Calu3 (cell line): ENCODE measurements at regions not wholly inside any gene's neighbourhood (a gene's known extent, or its start where the extent isn't known, plus 50 kb on each side); places are given as distances from the start of the nearest gene placed in this dataset.

Source experiments
- BruUV-seq: library from RNA; stranded (reverse); fragments of 400-500 nt; replicated peaks from 2 replicates; lab custom pipeline; 2021; lab: Mats Ljungman, UMichigan
- CTCF ChIA-PET: fragments of 300-600 bp; sonication (Branson Sonifier 250); formaldehyde crosslinking; loops from one replicate; lab custom pipeline; 2022; ENCODE audit warnings: antibody characterized with exemption; lab: Charles Lee
- DNase-seq: peaks from one replicate; pipeline ENCODE4 v3.0.0; 2022
- H3K27ac Mint-ChIP-seq: one replicate; pipeline ENCODE4 v1.8.0; 2022; ENCODE audit warnings: mixed read lengths; ENCODE audit not compliant: unreplicated experiment
- H3K27me3 Mint-ChIP-seq: one replicate; pipeline ENCODE4 v1.8.0; 2022; ENCODE audit warnings: mixed read lengths; ENCODE audit not compliant: unreplicated experiment
- H3K36me3 Mint-ChIP-seq: one replicate; pipeline ENCODE4 v1.8.0; 2022; ENCODE audit warnings: mild to moderate bottlenecking, moderate library complexity, mixed read lengths; ENCODE audit not compliant: insufficient read depth, unreplicated experiment
- H3K4me1 Mint-ChIP-seq: one replicate; pipeline ENCODE4 v1.8.0; 2022; ENCODE audit warnings: mild to moderate bottlenecking, low read depth, mixed read lengths; ENCODE audit not compliant: unreplicated experiment
- H3K4me3 Mint-ChIP-seq: one replicate; pipeline ENCODE4 v1.8.0; 2022; ENCODE audit warnings: mild to moderate bottlenecking, low read depth, moderate library complexity, mixed read lengths; ENCODE audit not compliant: unreplicated experiment
- H3K9me3 Mint-ChIP-seq: one replicate; pipeline ENCODE4 v1.8.0; 2022; ENCODE audit warnings: low read depth, mixed read lengths; ENCODE audit not compliant: unreplicated experiment
- intact Hi-C: fragments of 100-400 bp; cut with micrococcal nuclease; formaldehyde crosslinking; loops from one replicate; pipeline ENCODE4 v1.10.0; 2022; ENCODE audit not compliant: unreplicated experiment
- TF ChIP-seq, protein P1 (sequence below): fragments of 200-600 bp; IDR thresholded peaks from one replicate; pipeline ENCODE4 v1.8.0; 2022; ENCODE audit warnings: antibody characterized with exemption; ENCODE audit not compliant: unreplicated experiment

DNA sequence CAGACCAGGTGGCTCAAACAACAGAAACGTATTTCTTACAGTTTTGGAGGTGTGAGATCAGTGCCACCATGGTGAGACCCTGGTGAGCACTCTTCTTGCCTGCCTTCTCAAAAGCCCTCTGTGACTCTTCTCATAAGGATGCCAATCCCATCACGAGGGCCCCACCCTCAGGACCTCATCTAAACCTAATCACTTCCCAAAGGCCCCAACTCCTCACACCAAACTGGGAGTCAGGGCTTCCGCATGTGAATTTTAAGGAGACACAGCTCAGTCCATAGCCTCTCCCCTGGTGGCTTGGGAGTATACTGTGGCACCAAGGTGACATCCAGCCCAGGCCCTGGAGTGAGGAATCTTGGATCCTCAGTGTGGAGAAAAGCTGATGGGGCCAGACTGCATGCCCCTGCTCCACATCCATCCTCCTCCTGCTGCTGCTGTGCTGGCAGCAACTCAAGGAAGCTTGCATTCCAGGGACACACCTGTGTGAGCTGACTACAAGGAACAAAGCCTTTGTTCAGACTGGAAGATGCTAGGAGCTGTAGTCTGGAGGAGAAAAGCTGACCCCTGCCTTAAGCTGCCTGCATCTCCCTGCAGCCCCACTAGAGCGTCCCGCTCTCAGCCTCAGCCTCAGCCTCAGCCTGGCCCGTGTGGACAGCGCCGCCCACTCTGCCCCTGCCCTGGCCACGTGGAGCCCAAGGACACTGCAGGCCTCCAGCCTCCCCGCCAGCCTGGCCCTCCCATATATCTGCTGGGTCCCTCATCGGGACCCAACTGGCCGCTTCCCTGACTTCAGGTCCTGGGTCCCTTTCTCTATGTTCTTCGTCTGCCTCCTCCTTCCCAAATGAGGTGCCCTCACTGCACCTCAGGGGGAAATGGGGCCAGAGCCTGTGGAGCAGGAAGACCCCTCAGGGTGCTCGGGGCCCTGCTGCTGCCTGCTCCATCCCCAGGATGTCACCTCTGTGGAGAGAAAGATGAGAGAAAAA lies 87.8 kb upstream of the RAB6C start:
- DNase-seq: no peak
- Mint-ChIP-seq H3K36me3 (no peaks in the 10 kb centered on the region), H3K4me3 (no peak overlapping the region), H3K27ac (no peak overlapping the region), H3K27me3 (peaks cover 49% of the 10 kb centered on the region), H3K9me3 (no peaks in the 10 kb centered on the region), H3K4me1 (no peaks in the 10 kb centered on the region)
- TF ChIP-seq, protein P1, sequence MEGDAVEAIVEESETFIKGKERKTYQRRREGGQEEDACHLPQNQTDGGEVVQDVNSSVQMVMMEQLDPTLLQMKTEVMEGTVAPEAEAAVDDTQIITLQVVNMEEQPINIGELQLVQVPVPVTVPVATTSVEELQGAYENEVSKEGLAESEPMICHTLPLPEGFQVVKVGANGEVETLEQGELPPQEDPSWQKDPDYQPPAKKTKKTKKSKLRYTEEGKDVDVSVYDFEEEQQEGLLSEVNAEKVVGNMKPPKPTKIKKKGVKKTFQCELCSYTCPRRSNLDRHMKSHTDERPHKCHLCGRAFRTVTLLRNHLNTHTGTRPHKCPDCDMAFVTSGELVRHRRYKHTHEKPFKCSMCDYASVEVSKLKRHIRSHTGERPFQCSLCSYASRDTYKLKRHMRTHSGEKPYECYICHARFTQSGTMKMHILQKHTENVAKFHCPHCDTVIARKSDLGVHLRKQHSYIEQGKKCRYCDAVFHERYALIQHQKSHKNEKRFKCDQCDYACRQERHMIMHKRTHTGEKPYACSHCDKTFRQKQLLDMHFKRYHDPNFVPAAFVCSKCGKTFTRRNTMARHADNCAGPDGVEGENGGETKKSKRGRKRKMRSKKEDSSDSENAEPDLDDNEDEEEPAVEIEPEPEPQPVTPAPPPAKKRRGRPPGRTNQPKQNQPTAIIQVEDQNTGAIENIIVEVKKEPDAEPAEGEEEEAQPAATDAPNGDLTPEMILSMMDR: no peak
- CTCF ChIA-PET: no interaction called here
- BruUV-seq: no TSS peak
- intact Hi-C loops: no loop called here

DNA sequence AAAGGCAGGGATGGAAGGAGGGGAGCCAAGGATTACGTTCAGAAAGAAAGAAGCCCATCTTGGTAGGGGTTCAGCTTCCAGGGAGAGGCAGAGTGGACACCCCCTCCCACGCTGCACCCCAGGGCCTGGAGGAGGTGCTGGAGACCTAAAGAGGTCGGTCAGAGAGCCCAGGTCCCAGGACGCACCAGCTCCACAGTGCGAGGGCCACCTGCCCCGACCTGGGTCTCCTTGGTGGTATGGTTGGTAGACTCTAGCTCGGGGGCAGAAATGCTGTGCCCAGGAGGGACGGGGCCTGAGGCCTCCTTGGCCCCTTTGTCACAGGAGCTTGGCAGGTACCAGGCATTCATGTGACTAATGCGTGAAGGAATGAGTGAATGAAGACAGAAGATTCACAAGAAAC lies 87.1 kb upstream of the RAB6C start:
- no peak overlapping the region for H3K27ac Mint-ChIP-seq
- DNase-seq: no peak
- CTCF ChIA-PET: no interaction called here
- peaks cover 46% of the 10 kb centered on the region for H3K27me3 Mint-ChIP-seq
- intact Hi-C loops: no loop called here
- H3K4me1 Mint-ChIP-seq: no peaks in the 10 kb centered on the region
- BruUV-seq: no TSS peak
- no peaks in the 10 kb centered on the region for H3K9me3 Mint-ChIP-seq
- no peak overlapping the region for H3K4me3 Mint-ChIP-seq
- TF ChIP-seq, protein P1: no peak
- no peaks in the 10 kb centered on the region for H3K36me3 Mint-ChIP-seq

DNA sequence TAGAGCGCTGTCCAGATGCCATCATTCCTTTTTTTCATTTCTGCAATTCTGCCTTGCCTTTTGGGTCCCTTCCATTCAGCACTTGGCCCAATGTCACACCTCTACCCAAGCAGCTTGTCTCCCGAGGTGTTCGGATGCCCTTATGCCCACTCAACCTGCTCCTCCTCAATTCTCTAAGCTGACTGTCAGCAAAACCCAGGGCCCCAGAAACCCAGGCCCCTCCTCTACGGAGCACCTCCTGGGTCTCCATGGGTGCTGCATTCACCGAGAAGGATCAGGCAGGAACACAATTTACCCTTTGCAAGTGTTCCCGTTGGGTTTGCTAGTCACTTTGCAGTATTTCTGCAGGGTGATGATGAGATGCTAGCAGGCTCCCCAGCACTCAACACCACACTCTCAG lies 86.7 kb upstream of the RAB6C start:
- Mint-ChIP-seq H3K4me1 (no peaks in the 10 kb centered on the region), H3K27me3 (peaks cover 41% of the 10 kb centered on the region), H3K36me3 (no peaks in the 10 kb centered on the region), H3K4me3 (no peak overlapping the region), H3K27ac (no peak overlapping the region), H3K9me3 (no peaks in the 10 kb centered on the region)
- intact Hi-C loops: no loop called here
- TF ChIP-seq, protein P1: no peak
- CTCF ChIA-PET: no interaction called here
- DNase-seq: no peak
- BruUV-seq: no TSS peak

DNA sequence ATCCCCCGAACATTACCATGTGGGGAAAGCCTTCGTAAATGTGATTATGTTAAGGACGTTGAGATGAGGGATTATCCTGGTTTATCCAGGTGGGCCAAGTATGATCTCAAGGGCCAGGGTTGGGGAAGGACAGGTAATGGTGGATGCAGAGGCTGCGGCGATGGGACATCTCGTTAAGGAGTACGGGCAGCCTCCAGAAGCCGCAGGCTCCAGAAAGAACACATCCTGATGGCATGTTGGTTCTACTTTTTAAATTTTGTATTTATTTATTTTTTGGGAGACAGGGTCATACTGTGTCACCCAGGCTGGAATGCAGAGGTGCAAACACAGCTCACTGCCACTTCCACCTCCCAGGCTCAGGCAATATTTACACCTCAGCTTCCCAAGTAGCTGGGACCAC lies 86.2 kb upstream of the RAB6C start:
- intact Hi-C loops: no loop called here
- CTCF ChIA-PET: no interaction called here
- Mint-ChIP-seq H3K27ac (no peak overlapping the region), H3K27me3 (peaks cover 37% of the 10 kb centered on the region), H3K4me3 (no peak overlapping the region), H3K36me3 (no peaks in the 10 kb centered on the region), H3K9me3 (no peaks in the 10 kb centered on the region), H3K4me1 (no peaks in the 10 kb centered on the region)
- BruUV-seq: no TSS peak
- DNase-seq: no peak
- TF ChIP-seq, protein P1: no peak
